Fibroblast of the conjunctiva (primary cell): ENCODE measurements at regions not wholly inside any gene's neighbourhood (a gene's known extent, or its start where the extent isn't known, plus 50 kb on each side); places are given as distances from the start of the nearest gene placed in this dataset.
"Not testable (repeated sequence)": the region's sequence is repeated elsewhere in the genome, so short reads cannot be mapped to it uniquely, and the experiment has no call there.

Experiments
- DNase-seq: peaks from one replicate; pipeline ENCODE4 v3.0.0-alpha.2; 2010; ENCODE audit warnings: low read depth

- no peak for DNase-seq
Observed at GRCh38 chr1:104973516-104973915, 1223.8 kb downstream of the AMY1C start.

GRCh38 chr1:104979651-104980050 is 1230.0 kb downstream of the AMY1C start:
- no peak for DNase-seq

- no peak for DNase-seq
Observed at GRCh38 chr1:104987210-104987609, 1237.5 kb downstream of the AMY1C start.

- no peak for DNase-seq
Observed at GRCh38 chr1:104989012-104989411, 1239.3 kb downstream of the AMY1C start.

GRCh38 chr1:104991702-104992101 is 1242.0 kb downstream of the AMY1C start:
- DNase-seq = no peak

- DNase-seq = no peak
Observed at GRCh38 chr1:105000793-105001192, 1251.1 kb downstream of the AMY1C start.

GRCh38 chr1:105004515-105004914 is 1254.8 kb downstream of the AMY1C start:
- no peak for DNase-seq

- DNase-seq = no peak
Observed at GRCh38 chr1:105005594-105006195, 1256.0 kb downstream of the AMY1C start.

GRCh38 chr1:105017587-105017986 is 1267.9 kb downstream of the AMY1C start:
- no peak for DNase-seq

- DNase-seq = no peak
Observed at GRCh38 chr1:105023719-105024118, 1274.0 kb downstream of the AMY1C start.

GRCh38 chr1:105027838-105028471 is 1278.3 kb downstream of the AMY1C start:
- no peak for DNase-seq

- DNase-seq = no peak
Observed at GRCh38 chr1:105072446-105072845, 1322.7 kb downstream of the AMY1C start.

GRCh38 chr1:105072850-105073249 is 1323.2 kb downstream of the AMY1C start:
- DNase-seq = no peak

GRCh38 chr1:105073660-105074059 is 1324.0 kb downstream of the AMY1C start:
- DNase-seq = no peak

GRCh38 chr1:105083611-105084010 is 1333.9 kb downstream of the AMY1C start:
- no peak for DNase-seq

GRCh38 chr1:105087506-105087905 is 1337.8 kb downstream of the AMY1C start:
- no peak for DNase-seq

- DNase-seq = no peak
Observed at GRCh38 chr1:105088166-105088565, 1338.5 kb downstream of the AMY1C start.

GRCh38 chr1:105093893-105094292 is 1344.2 kb downstream of the AMY1C start:
- not testable (repeated sequence) for DNase-seq

GRCh38 chr1:105100102-105100501 is 1350.4 kb downstream of the AMY1C start:
- no peak for DNase-seq

GRCh38 chr1:105101261-105101660 is 1351.6 kb downstream of the AMY1C start:
- no peak for DNase-seq

- no peak for DNase-seq
Observed at GRCh38 chr1:105102371-105102770, 1352.7 kb downstream of the AMY1C start.

GRCh38 chr1:105122041-105122440 is 1372.3 kb downstream of the AMY1C start:
- no peak for DNase-seq

GRCh38 chr1:105137543-105138457 is 1388.1 kb downstream of the AMY1C start:
- no peak for DNase-seq
